ENCODE measurements at regions not wholly inside any gene's neighbourhood (a gene's known extent, or its start where the extent isn't known, plus 50 kb on each side); places are given as distances from the start of the nearest gene placed in this dataset.

- Histone ChIP-seq H3K27me3 (ENCODE audit: insufficient read depth, low read depth, severe bottlenecking) (no peaks in the 10 kb centered on the region), H3K4me3 (ENCODE audit: low read depth, low read length) (no peak overlapping the region), H3K36me3 (no peaks in the 10 kb centered on the region), H3K9me3 (ENCODE audit: severe bottlenecking) (no peaks in the 10 kb centered on the region), H3K27ac (no peak overlapping the region)
- TF ChIP-seq, protein P1, sequence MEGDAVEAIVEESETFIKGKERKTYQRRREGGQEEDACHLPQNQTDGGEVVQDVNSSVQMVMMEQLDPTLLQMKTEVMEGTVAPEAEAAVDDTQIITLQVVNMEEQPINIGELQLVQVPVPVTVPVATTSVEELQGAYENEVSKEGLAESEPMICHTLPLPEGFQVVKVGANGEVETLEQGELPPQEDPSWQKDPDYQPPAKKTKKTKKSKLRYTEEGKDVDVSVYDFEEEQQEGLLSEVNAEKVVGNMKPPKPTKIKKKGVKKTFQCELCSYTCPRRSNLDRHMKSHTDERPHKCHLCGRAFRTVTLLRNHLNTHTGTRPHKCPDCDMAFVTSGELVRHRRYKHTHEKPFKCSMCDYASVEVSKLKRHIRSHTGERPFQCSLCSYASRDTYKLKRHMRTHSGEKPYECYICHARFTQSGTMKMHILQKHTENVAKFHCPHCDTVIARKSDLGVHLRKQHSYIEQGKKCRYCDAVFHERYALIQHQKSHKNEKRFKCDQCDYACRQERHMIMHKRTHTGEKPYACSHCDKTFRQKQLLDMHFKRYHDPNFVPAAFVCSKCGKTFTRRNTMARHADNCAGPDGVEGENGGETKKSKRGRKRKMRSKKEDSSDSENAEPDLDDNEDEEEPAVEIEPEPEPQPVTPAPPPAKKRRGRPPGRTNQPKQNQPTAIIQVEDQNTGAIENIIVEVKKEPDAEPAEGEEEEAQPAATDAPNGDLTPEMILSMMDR (IDR thresholded peaks at IDR 0.05; ENCODE audit: low read depth, low read length): no peak
- no peak for DNase-seq
Measured at GRCh38 chr2:226664661-226665060, 135.0 kb downstream of the IRS1 start.

DNA sequence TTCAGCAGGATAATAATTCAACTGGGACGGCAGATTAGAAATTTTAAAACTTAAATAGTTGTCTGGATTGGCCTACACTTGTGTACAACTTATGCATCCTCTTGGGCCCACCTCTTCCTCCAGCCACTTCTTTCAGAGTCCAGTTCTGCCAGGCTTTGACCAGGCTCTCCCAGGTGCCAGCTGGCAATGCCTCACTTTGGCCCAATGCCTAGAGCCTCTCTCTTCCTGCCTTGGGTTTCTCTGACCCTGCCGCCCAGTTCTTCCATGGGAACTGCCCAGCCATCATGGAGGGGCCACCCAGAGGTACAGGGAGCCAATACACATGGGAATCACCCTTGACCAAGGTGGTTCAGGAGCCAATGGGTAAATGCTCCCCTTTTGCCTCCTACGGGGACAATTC is 135.5 kb downstream of the IRS1 start:
- no peak for DNase-seq
- TF ChIP-seq, protein P1 (IDR thresholded peaks at IDR 0.05; ENCODE audit: low read depth, low read length): no peak
- Histone ChIP-seq H3K27ac (no peak overlapping the region), H3K36me3 (no peaks in the 10 kb centered on the region), H3K4me3 (ENCODE audit: low read depth, low read length) (no peak overlapping the region), H3K9me3 (ENCODE audit: severe bottlenecking) (no peaks in the 10 kb centered on the region), H3K27me3 (ENCODE audit: insufficient read depth, low read depth, severe bottlenecking) (no peaks in the 10 kb centered on the region)

- Histone ChIP-seq H3K27me3 (ENCODE audit: insufficient read depth, low read depth, severe bottlenecking) (no peaks in the 10 kb centered on the region), H3K27ac (no peak overlapping the region), H3K4me3 (ENCODE audit: low read depth, low read length) (no peak overlapping the region), H3K36me3 (no peaks in the 10 kb centered on the region), H3K9me3 (ENCODE audit: severe bottlenecking) (no peaks in the 10 kb centered on the region)
- TF ChIP-seq, protein P1 (IDR thresholded peaks at IDR 0.05; ENCODE audit: low read depth, low read length): no peak
- peak; percentile 15 for DNase-seq
Measured at GRCh38 chr2:226661789-226662545, 137.7 kb downstream of the IRS1 start.

GRCh38 chr2:226660526-226660925 is 139.1 kb downstream of the IRS1 start:
- peak; percentile 28 for DNase-seq
- no peak overlapping the region for H3K27ac ChIP-seq

DNA sequence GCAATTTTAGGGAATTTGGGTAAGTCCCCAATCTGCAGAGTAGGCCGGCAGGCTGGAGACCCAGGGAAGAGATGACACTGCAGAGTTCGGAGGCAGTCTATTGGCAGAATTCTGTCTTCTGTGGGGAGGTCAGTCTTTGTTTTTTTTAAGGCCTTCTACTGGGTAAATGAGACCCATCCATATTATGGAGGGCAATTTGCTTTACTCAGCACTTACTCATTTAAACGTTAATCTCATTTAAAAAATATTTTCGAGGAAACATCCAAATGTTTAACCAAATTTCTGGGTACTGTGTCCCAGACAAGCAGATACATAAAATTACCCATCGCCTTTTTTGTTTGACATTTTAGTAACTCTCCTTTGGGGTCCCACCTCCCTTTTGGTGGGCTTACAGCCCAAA is 139.5 kb downstream of the IRS1 start:
- no peak overlapping the region for H3K27ac ChIP-seq
- no peaks in the 10 kb centered on the region for H3K27me3 ChIP-seq (ENCODE audit: insufficient read depth, low read depth, severe bottlenecking)

More at GRCh38 chr2:226660526-226660925, 139.1 kb downstream of the IRS1 start:
- TF ChIP-seq, protein P1 (IDR thresholded peaks at IDR 0.05; ENCODE audit: low read depth, low read length): no peak
- Histone ChIP-seq H3K9me3 (ENCODE audit: severe bottlenecking) (no peaks in the 10 kb centered on the region), H3K27me3 (ENCODE audit: insufficient read depth, low read depth, severe bottlenecking) (no peaks in the 10 kb centered on the region), H3K4me3 (ENCODE audit: low read depth, low read length) (no peak overlapping the region), H3K36me3 (no peaks in the 10 kb centered on the region)

More for the DNA sequence above, 139.5 kb downstream of the IRS1 start:
- Histone ChIP-seq H3K36me3 (no peaks in the 10 kb centered on the region), H3K9me3 (ENCODE audit: severe bottlenecking) (no peaks in the 10 kb centered on the region), H3K4me3 (ENCODE audit: low read depth, low read length) (no peak overlapping the region)
- TF ChIP-seq, protein P1 (IDR thresholded peaks at IDR 0.05; ENCODE audit: low read depth, low read length): no peak
- DNase-seq: no peak

All from WERI-Rb-1 (cell line).